NCI-H2196 treated with DMSO at 0.1 percent for 48 hours (cell line): ENCODE measurements at regions not wholly inside any gene's neighbourhood (a gene's known extent, or its start where the extent isn't known, plus 50 kb on each side); places are given as distances from the start of the nearest gene placed in this dataset.
"Not testable (repeated sequence)": the region's sequence is repeated elsewhere in the genome, so short reads cannot be mapped to it uniquely, and the experiment has no call there.

Source experiments
- DNase-seq: peaks from one replicate; lab custom pipeline; 2025; ENCODE audit not compliant: unreplicated experiment; lab: John Stamatoyannopoulos, UW

DNA sequence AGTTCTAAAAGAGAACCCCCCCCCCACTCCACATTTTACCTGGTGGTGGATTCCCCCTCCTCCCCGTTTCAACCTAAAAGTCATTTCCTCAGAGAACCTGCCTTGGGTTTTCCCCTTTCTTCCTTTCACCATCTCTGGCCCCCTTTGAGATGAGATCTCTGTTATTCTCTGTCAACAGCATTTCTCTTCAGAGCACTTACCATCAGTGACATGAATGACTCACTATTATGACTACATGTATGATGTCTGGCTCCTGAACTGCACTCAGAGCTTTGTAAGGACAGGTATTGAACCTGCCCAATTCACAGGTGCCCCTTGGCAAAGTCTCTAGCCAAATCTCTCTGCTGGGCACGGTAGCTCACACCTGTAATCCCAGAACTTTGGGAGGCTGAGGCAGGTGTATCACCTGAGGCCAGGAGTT lies 61.4 kb upstream of the JARID2 start:
- DNase-seq: no peak

DNA sequence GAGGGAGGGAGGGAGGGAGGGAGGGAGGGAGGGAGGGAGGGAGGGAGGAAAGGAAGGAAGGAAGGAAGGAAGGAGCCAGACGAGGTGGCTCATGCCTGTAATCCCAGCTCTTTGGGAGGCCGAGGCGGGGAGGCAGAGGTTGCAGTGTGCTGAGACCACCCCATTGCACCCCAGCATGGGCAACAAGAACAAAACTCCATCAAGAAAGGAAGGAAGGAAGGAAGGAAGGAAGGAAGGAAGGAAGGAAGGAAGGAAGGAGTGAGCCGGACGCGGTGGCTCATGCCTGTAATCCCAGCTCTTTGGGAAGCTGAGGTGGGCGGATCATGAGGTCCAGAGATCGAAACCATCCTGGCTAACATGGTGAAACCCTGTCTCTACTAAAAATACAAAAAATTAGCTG lies 60.8 kb upstream of the JARID2 start:
- DNase-seq: not testable (repeated sequence)

DNA sequence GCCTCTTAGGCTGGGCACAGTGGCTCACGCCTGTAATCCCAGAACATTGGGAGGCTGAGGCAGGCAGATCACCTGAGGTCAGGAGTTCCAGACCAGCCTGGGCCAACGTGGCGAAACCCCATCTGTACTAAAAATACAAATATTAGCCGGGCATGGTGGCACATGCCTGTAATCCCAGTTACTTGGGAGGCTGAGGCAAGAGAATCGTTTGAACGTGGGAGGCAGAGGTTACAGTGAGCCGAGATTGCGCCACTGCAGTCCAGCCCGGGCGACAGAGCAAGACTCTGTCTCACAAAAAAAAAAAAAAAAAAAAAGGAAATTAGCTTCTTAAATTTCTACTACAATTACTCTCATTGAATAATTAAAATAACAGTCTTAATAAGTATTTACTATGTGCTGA lies 52.4 kb upstream of the JARID2 start:
- not testable (repeated sequence) for DNase-seq

DNA sequence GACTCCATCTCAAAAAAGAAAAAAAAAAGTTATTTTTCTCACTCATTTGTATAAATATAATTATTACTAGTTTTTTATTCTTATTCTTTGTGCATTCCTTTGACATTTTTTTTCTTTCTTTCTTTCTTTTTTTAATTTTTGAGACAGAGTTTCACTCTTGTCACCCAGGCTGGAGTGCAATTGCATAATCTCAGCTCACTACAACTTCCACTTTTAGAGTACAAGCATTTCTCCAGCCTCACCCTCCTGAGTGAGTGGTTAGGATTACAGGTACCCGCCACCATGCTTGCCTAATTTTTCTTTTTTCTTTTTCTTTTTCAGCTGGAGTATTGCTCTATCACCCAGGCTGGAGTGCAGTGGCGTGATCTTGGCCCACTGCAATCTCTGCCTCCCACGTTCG lies 51.4 kb upstream of the JARID2 start:
- no peak for DNase-seq
